HTR-8/SVneo (cell line): ENCODE measurements at regions not wholly inside any gene's neighbourhood (a gene's known extent, or its start where the extent isn't known, plus 50 kb on each side); places are given as distances from the start of the nearest gene placed in this dataset.

Experiments used
- DNase-seq: peaks from one replicate; pipeline ENCODE4 v3.0.0; 2011; ENCODE audit warnings: low spot score, mixed read lengths; ENCODE audit not compliant: insufficient read length
- FAIRE-seq: peaks from 2 replicates; lab custom pipeline; 2011; peaks lifted over from hg19 to GRCh38; lab: Jason Lieb, UNC

GRCh38 chr6:165988757-165989456 is 178.7 kb downstream of the TBXT start:
- DNase-seq, result no peak
- no peak for FAIRE-seq

GRCh38 chr6:165988302-165988756 is 179.3 kb downstream of the TBXT start:
- DNase-seq (no peak), FAIRE-seq (no peak)

- DNase-seq (peak; percentile 85), FAIRE-seq (peak; percentile 36)
Observed at GRCh38 chr6:165987483-165988301, 180.0 kb downstream of the TBXT start.

GRCh38 chr6:165986914-165987482 is 180.7 kb downstream of the TBXT start:
- no peak for FAIRE-seq
- no peak for DNase-seq

- no peak for DNase-seq
- FAIRE-seq, result no peak
Observed at GRCh38 chr6:165986311-165986913, 181.2 kb downstream of the TBXT start.

GRCh38 chr6:165985806-165986299 is 181.8 kb downstream of the TBXT start:
- DNase-seq (no peak), FAIRE-seq (no peak)

GRCh38 chr6:165985281-165985805 is 182.3 kb downstream of the TBXT start:
- DNase-seq (no peak), FAIRE-seq (peak; percentile 4)

- no peak for FAIRE-seq
- DNase-seq, result no peak
Observed at GRCh38 chr6:165984729-165985275, 182.8 kb downstream of the TBXT start.

- DNase-seq (no peak), FAIRE-seq (no peak)
Observed at GRCh38 chr6:165983112-165984072, 184.3 kb downstream of the TBXT start.

- DNase-seq (no peak), FAIRE-seq (no peak)
Observed at GRCh38 chr6:165978476-165978875, 189.2 kb downstream of the TBXT start.

GRCh38 chr6:165976684-165977083 is 191.0 kb downstream of the TBXT start:
- DNase-seq, result no peak
- no peak for FAIRE-seq

- FAIRE-seq (no peak), DNase-seq (no peak)
Observed at GRCh38 chr6:165974817-165975216, 192.8 kb downstream of the TBXT start.

GRCh38 chr6:165973473-165973872 is 194.2 kb downstream of the TBXT start:
- DNase-seq (no peak), FAIRE-seq (no peak)

- FAIRE-seq, result no peak
- DNase-seq, result no peak
Observed at GRCh38 chr6:165972139-165972802, 195.4 kb downstream of the TBXT start.

GRCh38 chr6:165971202-165971601 is 196.4 kb downstream of the TBXT start:
- DNase-seq (no peak), FAIRE-seq (no peak)

- no peak for DNase-seq
- FAIRE-seq, result no peak
Observed at GRCh38 chr6:165970001-165970400, 197.7 kb downstream of the TBXT start.

GRCh38 chr6:165969184-165969583 is 198.5 kb downstream of the TBXT start:
- DNase-seq, result no peak
- FAIRE-seq, result no peak

- no peak for FAIRE-seq
Observed at GRCh38 chr6:165968408-165968807, 199.2 kb downstream of the TBXT start.

More at GRCh38 chr6:165968408-165968807, 199.2 kb downstream of the TBXT start:
- DNase-seq, result no peak
